Nephron (organoid): ENCODE measurements at regions not wholly inside any gene's neighbourhood (a gene's known extent, or its start where the extent isn't known, plus 50 kb on each side); places are given as distances from the start of the nearest gene placed in this dataset.

ENCODE experiments used
- H3K27ac Mint-ChIP-seq, 3 experiments: 2 replicates each; pipeline ENCODE4 v1.8.0; 2020; ENCODE audit warnings: mixed read lengths in 3 of 3, mild to moderate bottlenecking in 2 of 3, moderate library complexity in 1 of 3
- H3K27me3 Mint-ChIP-seq: 2 replicates; pipeline ENCODE4 v1.8.0; 2021; ENCODE audit warnings: low read depth, mild to moderate bottlenecking, moderate library complexity, mixed read lengths
- H3K36me3 Mint-ChIP-seq: 2 replicates; pipeline ENCODE4 v1.8.0; 2020; ENCODE audit warnings: low read depth, mixed read lengths
- H3K4me1 Mint-ChIP-seq: 2 replicates; pipeline ENCODE4 v1.8.0; 2020; ENCODE audit warnings: mixed read lengths
- H3K4me3 Mint-ChIP-seq, 3 experiments: 2 replicates each; pipeline ENCODE4 v1.8.0; 2020; ENCODE audit warnings: mild to moderate bottlenecking in 3 of 3, mixed read lengths in 3 of 3, moderate library complexity in 2 of 3
- H3K9me3 Mint-ChIP-seq: 2 replicates; pipeline ENCODE4 v1.8.0; 2020; ENCODE audit warnings: mixed read lengths
- CTCF ChIP-seq, 3 experiments: fragments of 200-600 bp; sonication (generic); IDR thresholded peaks; one replicate each; pipeline ENCODE4 v1.5.0; 2021; ENCODE audit warnings: antibody characterized with exemption in 3 of 3; ENCODE audit not compliant: unreplicated experiment in 3 of 3

- Mint-ChIP-seq H3K4me3 (no peak overlapping the region), H3K27me3 (peaks cover 4% of the 10 kb centered on the region), H3K27ac (no peak overlapping the region), H3K4me1 (no peaks in the 10 kb centered on the region), H3K36me3 (no peaks in the 10 kb centered on the region), H3K9me3 (no peaks in the 10 kb centered on the region)
- no peak for TF ChIP-seq CTCF (IDR thresholded peaks at IDR 0.05; ENCODE audit: unreplicated experiment in 3 of 3)
Observed at GRCh38 chr9:99312736-99313135, 90.7 kb downstream of the SEC61B start.

- H3K9me3 Mint-ChIP-seq, result no peaks in the 10 kb centered on the region
- TF ChIP-seq CTCF (IDR thresholded peaks at IDR 0.05; ENCODE audit: unreplicated experiment in 3 of 3), result no peak
- no peak overlapping the region for H3K27ac Mint-ChIP-seq
- peaks cover 5% of the 10 kb centered on the region for H3K27me3 Mint-ChIP-seq
- H3K4me1 Mint-ChIP-seq, result no peaks in the 10 kb centered on the region
- no peaks in the 10 kb centered on the region for H3K36me3 Mint-ChIP-seq
- no peak overlapping the region for H3K4me3 Mint-ChIP-seq
Observed at GRCh38 chr9:99319048-99319447, 97.0 kb downstream of the SEC61B start.

GRCh38 chr9:99322299-99322698, 100.2 kb downstream of the SEC61B start:
- Mint-ChIP-seq H3K9me3 (no peaks in the 10 kb centered on the region), H3K27ac (no peak overlapping the region), H3K4me1 (no peaks in the 10 kb centered on the region), H3K27me3 (peaks cover 6% of the 10 kb centered on the region), H3K36me3 (no peaks in the 10 kb centered on the region), H3K4me3 (no peak overlapping the region)
- TF ChIP-seq CTCF (IDR thresholded peaks at IDR 0.05; ENCODE audit: unreplicated experiment in 3 of 3), result no peak

- Mint-ChIP-seq H3K27ac (no peak overlapping the region), H3K36me3 (no peaks in the 10 kb centered on the region), H3K4me1 (no peaks in the 10 kb centered on the region), H3K4me3 (no peak overlapping the region), H3K27me3 (peaks cover 5% of the 10 kb centered on the region), H3K9me3 (no peaks in the 10 kb centered on the region)
- no peak for TF ChIP-seq CTCF (IDR thresholded peaks at IDR 0.05; ENCODE audit: unreplicated experiment in 3 of 3)
Observed at GRCh38 chr9:99326112-99326916, 104.2 kb downstream of the SEC61B start.

- H3K36me3 Mint-ChIP-seq, result no peaks in the 10 kb centered on the region
- H3K4me3 Mint-ChIP-seq, result no peak overlapping the region
- no peaks in the 10 kb centered on the region for H3K4me1 Mint-ChIP-seq
- H3K27me3 Mint-ChIP-seq, result peaks cover 5% of the 10 kb centered on the region
- no peaks in the 10 kb centered on the region for H3K9me3 Mint-ChIP-seq
- no peak overlapping the region for H3K27ac Mint-ChIP-seq
- no peak for TF ChIP-seq CTCF (IDR thresholded peaks at IDR 0.05; ENCODE audit: unreplicated experiment in 3 of 3)
Observed at GRCh38 chr9:99326917-99327189, 104.8 kb downstream of the SEC61B start.

- no peak overlapping the region for H3K27ac Mint-ChIP-seq
- TF ChIP-seq CTCF (IDR thresholded peaks at IDR 0.05; ENCODE audit: unreplicated experiment in 3 of 3), result no peak
- peaks cover 5% of the 10 kb centered on the region for H3K27me3 Mint-ChIP-seq
- H3K36me3 Mint-ChIP-seq, result no peaks in the 10 kb centered on the region
- H3K4me1 Mint-ChIP-seq, result no peaks in the 10 kb centered on the region
- no peak overlapping the region for H3K4me3 Mint-ChIP-seq
- no peaks in the 10 kb centered on the region for H3K9me3 Mint-ChIP-seq
Observed at GRCh38 chr9:99327667-99328066, 105.6 kb downstream of the SEC61B start.
